ENCODE measurements at regions not wholly inside any gene's neighbourhood (a gene's known extent, or its start where the extent isn't known, plus 50 kb on each side); places are given as distances from the start of the nearest gene placed in this dataset.
"Not testable (repeated sequence)": the region's sequence is repeated elsewhere in the genome, so short reads cannot be mapped to it uniquely, and the experiment has no call there.

- TF ChIP-seq SUPT20H (IDR thresholded peaks at IDR 0.05; ENCODE audit: borderline replicate concordance, control insufficient read depth, low read depth, low read length); RAD51 (IDR thresholded peaks at IDR 0.05); BHLHE40 (IDR thresholded peaks at IDR 0.05; ENCODE audit: borderline replicate concordance in 1 of 2, low read depth in 2 of 2, low read length in 1 of 2); ZNF384 (IDR thresholded peaks at IDR 0.05; ENCODE audit: borderline replicate concordance, low read depth, low read length); REST (IDR thresholded peaks at IDR 0.05; ENCODE audit: low read depth, low read length); MAX (IDR thresholded peaks at IDR 0.05; ENCODE audit: low read depth, low read length); CTCF (IDR thresholded peaks at IDR 0.05 in 2 of 3, conservative IDR thresholded peaks at IDR 0.05 in 1 of 3; ENCODE audit: control insufficient read depth in 2 of 3, extremely low read depth in 1 of 3, insufficient read depth in 1 of 3, low read depth in 3 of 3, low read length in 3 of 3); POLR2A (IDR thresholded peaks at IDR 0.05; ENCODE audit: low read depth, low read length); SP1 (IDR thresholded peaks at IDR 0.05; ENCODE audit: low read depth, low read length); SMC3 (IDR thresholded peaks at IDR 0.05; ENCODE audit: borderline replicate concordance, low read length); RFX5 (IDR thresholded peaks at IDR 0.05; ENCODE audit: low read depth, low read length); PBX3 (IDR thresholded peaks at IDR 0.05; ENCODE audit: insufficient replicate concordance, low read depth, low read length); HDAC2 (IDR thresholded peaks at IDR 0.05): not testable (repeated sequence)
These were observed 200.7 kb downstream of the NAF1 start for GRCh38 chr4:162965978-162966377.

Measured in GM12878 (cell line).